ENCODE measurements at regions not wholly inside any gene's neighbourhood (a gene's known extent, or its start where the extent isn't known, plus 50 kb on each side); places are given as distances from the start of the nearest gene placed in this dataset.

DNA sequence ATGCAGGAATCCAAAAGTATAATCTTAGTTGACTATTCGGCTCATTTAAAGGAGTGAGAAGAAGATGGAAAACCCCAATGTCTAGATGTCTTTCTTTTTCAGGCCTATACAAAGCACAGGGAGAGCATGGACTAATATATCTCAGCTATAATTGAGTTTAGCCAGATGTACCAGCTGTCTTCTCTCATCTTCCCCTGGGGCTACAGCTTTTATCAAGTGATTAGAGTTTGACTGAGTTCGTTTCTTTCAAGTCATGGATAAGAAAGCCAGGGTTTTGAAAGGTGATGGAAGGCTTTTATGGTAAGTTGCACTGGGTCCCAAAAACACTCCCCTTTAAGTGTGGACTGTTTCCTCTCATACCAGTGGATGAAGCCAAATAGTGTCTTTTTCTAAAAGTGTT, 1172.8 kb upstream of the TENM4 start:
- no peaks in the 10 kb centered on the region for H3K36me3 ChIP-seq
- no peaks in the 10 kb centered on the region for H3K4me1 ChIP-seq
- no peak for ATAC-seq
- H3K27ac ChIP-seq = no peak overlapping the region
- intact Hi-C loops (cut with DNase I) = no loop called here
- no peak for DNase-seq
- no peak overlapping the region for H3K4me3 ChIP-seq
- no peaks in the 10 kb centered on the region for H3K27me3 ChIP-seq
- WGBS, 4 donors = 27 to 35% (median 31%) methylated on average over 2 of the region's 2 CpGs
- peaks cover 0 to 6% (median 0%) of the 10 kb centered on the region in 12 donors for H3K9me3 ChIP-seq
- no peak for TF ChIP-seq POLR2A (IDR thresholded peaks at IDR 0.05)
- TF ChIP-seq, protein P1, sequence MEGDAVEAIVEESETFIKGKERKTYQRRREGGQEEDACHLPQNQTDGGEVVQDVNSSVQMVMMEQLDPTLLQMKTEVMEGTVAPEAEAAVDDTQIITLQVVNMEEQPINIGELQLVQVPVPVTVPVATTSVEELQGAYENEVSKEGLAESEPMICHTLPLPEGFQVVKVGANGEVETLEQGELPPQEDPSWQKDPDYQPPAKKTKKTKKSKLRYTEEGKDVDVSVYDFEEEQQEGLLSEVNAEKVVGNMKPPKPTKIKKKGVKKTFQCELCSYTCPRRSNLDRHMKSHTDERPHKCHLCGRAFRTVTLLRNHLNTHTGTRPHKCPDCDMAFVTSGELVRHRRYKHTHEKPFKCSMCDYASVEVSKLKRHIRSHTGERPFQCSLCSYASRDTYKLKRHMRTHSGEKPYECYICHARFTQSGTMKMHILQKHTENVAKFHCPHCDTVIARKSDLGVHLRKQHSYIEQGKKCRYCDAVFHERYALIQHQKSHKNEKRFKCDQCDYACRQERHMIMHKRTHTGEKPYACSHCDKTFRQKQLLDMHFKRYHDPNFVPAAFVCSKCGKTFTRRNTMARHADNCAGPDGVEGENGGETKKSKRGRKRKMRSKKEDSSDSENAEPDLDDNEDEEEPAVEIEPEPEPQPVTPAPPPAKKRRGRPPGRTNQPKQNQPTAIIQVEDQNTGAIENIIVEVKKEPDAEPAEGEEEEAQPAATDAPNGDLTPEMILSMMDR (IDR thresholded peaks at IDR 0.05) = no peak

DNA sequence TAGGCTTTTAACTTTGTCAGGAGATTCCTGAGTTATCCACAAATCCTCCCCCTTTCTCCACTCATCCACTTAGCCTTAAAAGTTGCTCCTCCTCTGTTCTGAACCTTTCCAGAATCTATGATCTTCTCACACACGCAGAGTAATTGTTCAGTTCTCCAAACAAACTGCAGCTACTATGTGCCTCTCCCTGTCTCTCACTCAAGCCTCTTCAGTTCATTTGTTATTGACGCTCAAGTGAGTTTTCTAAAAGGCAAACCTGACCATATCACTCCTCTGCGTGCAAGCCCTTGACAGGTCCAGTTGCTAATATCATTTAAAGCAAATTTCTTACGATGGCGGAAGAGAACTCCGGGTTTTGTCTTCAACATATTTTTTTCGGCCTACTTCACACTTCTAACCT, 1169.7 kb upstream of the TENM4 start:
- no peaks in the 10 kb centered on the region for H3K27me3 ChIP-seq
- TF ChIP-seq, protein P1 (IDR thresholded peaks at IDR 0.05) = no peak
- no peak for TF ChIP-seq POLR2A (IDR thresholded peaks at IDR 0.05)
- H3K9me3 ChIP-seq = peaks cover 0 to 6% (median 0%) of the 10 kb centered on the region in 12 donors
- H3K27ac ChIP-seq = no peak overlapping the region
- H3K4me1 ChIP-seq = no peaks in the 10 kb centered on the region
- DNase-seq (no peak), ATAC-seq (no peak)
- H3K36me3 ChIP-seq = no peaks in the 10 kb centered on the region
- 88 to 94% (median 90%) methylated on average over 7 of the region's 7 CpGs for WGBS, 4 donors
- H3K4me3 ChIP-seq = no peak overlapping the region
- intact Hi-C loops (cut with DNase I) = no loop called here

DNA sequence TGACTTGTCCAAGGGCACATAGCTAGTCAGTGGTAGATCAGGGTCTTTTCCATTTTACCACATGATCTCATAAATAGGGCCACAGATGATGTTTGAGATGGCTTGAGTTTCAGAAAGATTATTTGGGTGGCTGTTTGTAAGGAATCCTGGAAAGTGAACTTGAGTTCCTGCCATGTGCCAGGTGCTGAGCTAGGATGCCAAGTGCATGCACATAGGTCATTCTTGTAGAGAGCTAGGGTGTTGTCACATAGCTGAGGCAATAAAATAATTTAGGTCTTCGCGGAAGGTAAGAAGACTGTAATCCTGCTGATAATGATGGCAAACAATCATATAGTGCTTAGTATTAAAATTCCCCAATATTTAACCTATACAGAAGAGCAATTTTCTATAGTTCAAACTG, 1162.6 kb upstream of the TENM4 start:
- DNase-seq (no peak), ATAC-seq (no peak)
- no peak overlapping the region for H3K27ac ChIP-seq
- H3K9me3 ChIP-seq = no peaks in the 10 kb centered on the region
- no peaks in the 10 kb centered on the region for H3K4me1 ChIP-seq
- H3K36me3 ChIP-seq = no peaks in the 10 kb centered on the region
- no peaks in the 10 kb centered on the region for H3K27me3 ChIP-seq
- no peak overlapping the region for H3K4me3 ChIP-seq
- TF ChIP-seq, protein P1 (IDR thresholded peaks at IDR 0.05) = no peak
- no peak for TF ChIP-seq POLR2A (IDR thresholded peaks at IDR 0.05)
- intact Hi-C loops (cut with DNase I) = no loop called here
- 93 to 99% (median 98%) methylated on average over 2 of the region's 2 CpGs for WGBS, 4 donors

DNA sequence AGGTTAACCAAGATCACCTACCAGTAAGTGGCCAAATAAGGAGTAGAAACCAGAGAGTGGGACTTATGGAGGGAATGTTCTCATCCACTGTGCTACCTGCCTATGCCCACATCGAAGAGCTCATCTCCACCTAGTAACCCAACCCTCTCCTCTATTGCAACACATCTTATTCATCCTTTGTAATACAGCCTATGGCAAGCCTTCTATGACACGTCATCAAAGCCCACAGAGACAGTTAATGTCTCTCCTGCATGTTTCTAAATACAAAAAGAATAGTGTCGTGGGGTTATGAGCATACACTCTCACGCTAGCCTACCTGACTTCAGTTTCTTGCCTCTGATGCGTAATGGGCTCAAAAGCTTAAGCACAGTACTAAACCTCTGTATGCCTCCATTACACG, 1158.1 kb upstream of the TENM4 start:
- no peak for TF ChIP-seq POLR2A (IDR thresholded peaks at IDR 0.05)
- TF ChIP-seq, protein P1 (IDR thresholded peaks at IDR 0.05) = no peak
- no peaks in the 10 kb centered on the region for H3K36me3 ChIP-seq
- 84 to 91% (median 89%) methylated on average over 6 of the region's 6 CpGs for WGBS, 4 donors
- H3K27me3 ChIP-seq = no peaks in the 10 kb centered on the region
- H3K4me3 ChIP-seq = no peak overlapping the region
- intact Hi-C loops (cut with DNase I) = no loop called here
- DNase-seq = no peak
- ATAC-seq = no peak
- H3K4me1 ChIP-seq = peaks cover 0 to 6% (median 0%) of the 10 kb centered on the region in 12 donors
- no peaks in the 10 kb centered on the region for H3K9me3 ChIP-seq
- H3K27ac ChIP-seq = no peak overlapping the region

All from heart left ventricle (tissue), 16 donors.